NT2/D1 (cell line): ENCODE measurements at regions not wholly inside any gene's neighbourhood (a gene's known extent, or its start where the extent isn't known, plus 50 kb on each side); places are given as distances from the start of the nearest gene placed in this dataset.
"Not testable (repeated sequence)": the region's sequence is repeated elsewhere in the genome, so short reads cannot be mapped to it uniquely, and the experiment has no call there.

ENCODE experiments used
- DNase-seq: peaks from one replicate; pipeline ENCODE4 v3.0.0-alpha.2; 2011; ENCODE audit warnings: low read depth, low spot score
- H3K27me3 ChIP-seq: 2 replicates; pipeline ENCODE4 v1.6.0; 2011; ENCODE audit warnings: mild to moderate bottlenecking; ENCODE audit not compliant: insufficient read length, insufficient read depth
- H3K36me3 ChIP-seq: 2 replicates; pipeline ENCODE4 v1.6.1; 2011; ENCODE audit warnings: mild to moderate bottlenecking, low read length, mixed read lengths; ENCODE audit not compliant: insufficient read depth, insufficient read length
- H3K4me1 ChIP-seq: 2 replicates; pipeline ENCODE4 v1.5.1; 2011; ENCODE audit not compliant: insufficient read depth, insufficient read length
- H3K4me3 ChIP-seq: 2 replicates; pipeline ENCODE4 v1.5.1; 2011; ENCODE audit warnings: low read depth; ENCODE audit not compliant: insufficient read length
- H3K9ac ChIP-seq: 2 replicates; pipeline ENCODE4 v1.6.0; 2011; ENCODE audit warnings: low read depth; ENCODE audit not compliant: insufficient read length
- H3K9me3 ChIP-seq: 2 replicates; pipeline ENCODE4 v1.5.1; 2011; ENCODE audit warnings: mild to moderate bottlenecking, low read length; ENCODE audit not compliant: insufficient read depth
- SUZ12 ChIP-seq: IDR thresholded peaks from 2 replicates; pipeline ENCODE4 v1.6.1; 2011; ENCODE audit not compliant: insufficient read length, insufficient read depth; ENCODE audit errors: extremely low read depth
- YY1 ChIP-seq: IDR thresholded peaks from 2 replicates; pipeline ENCODE4 v1.6.1; 2011; ENCODE audit not compliant: insufficient read length, insufficient read depth
- ZNF274 ChIP-seq: IDR thresholded peaks from 2 replicates; pipeline ENCODE4 v1.6.1; 2011; ENCODE audit warnings: mild to moderate bottlenecking, low read depth, low read length

DNA sequence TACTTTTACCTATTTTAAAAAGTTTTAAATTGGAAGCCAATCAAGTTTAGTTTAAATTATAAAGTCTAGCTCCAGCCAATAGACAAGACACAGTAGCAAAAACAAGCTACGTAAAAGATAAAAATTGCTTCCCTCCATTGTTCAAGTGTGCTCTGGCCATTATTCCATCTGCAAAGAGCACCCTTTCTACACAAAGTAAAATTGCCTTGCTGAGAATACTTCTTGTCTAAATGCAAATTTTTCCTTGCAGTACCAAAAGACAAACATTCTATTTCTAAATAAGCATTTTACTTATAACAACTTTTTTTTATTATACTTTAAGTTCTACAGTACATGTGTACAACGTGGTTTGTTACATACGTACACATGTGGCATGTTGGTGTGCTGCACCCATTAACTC is 75.9 kb upstream of the ZNF746 start:
- Histone ChIP-seq H3K9me3 (peaks cover 25% of the 10 kb centered on the region), H3K9ac (no peak overlapping the region), H3K4me1 (no peaks in the 10 kb centered on the region), H3K4me3 (no peak overlapping the region), H3K27me3 (no peaks in the 10 kb centered on the region), H3K36me3 (peaks cover under 1% of the 10 kb centered on the region)
- TF ChIP-seq SUZ12 (no peak), ZNF274 (no peak), YY1 (no peak)
- no peak for DNase-seq

DNA sequence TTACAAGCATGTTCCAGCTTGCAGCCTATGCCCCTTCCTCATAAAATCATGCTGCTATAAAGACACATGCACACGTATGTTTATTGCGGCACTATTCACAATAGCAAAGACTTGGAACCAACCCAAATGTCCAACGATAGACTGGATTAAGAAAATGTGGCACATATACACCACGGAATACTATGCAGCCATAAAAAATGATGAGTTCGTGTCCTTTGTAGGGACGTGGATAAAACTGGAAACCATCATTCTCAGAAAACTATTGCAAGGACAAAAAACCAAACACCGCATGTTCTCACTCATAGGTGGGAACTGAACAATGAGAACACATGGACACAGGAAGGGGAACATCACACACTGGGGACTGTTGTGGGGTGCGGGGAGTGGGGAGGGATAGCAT is 75.3 kb upstream of the ZNF746 start:
- DNase-seq, H3K4me3 ChIP-seq, H3K4me1 ChIP-seq, H3K9ac ChIP-seq, H3K36me3 ChIP-seq, H3K27me3 ChIP-seq: not testable (repeated sequence)
- peaks cover 31% of the 10 kb centered on the region for H3K9me3 ChIP-seq

DNA sequence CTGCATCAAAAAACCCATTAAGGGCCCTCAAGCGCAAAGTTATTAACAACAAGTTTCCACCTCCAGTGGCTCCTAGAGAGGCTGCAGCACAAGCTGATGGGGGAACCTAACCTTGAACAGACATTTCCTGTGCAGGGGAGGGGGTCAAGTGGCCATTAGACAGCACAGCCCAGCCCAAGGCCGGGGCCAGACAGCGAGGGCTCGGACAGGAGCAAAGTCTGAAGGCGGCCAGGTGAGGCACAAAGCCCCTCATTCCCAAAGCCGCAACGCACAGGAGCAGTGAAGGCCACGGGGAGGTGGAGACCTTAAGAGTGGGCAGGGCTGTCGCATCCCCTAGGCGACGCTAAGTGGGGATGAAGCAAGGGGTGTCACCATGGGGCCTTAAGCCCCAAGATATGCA is 73.2 kb upstream of the ZNF746 start:
- no peak for DNase-seq
- no peak for TF ChIP-seq ZNF274
- TF ChIP-seq SUZ12: no peak
- TF ChIP-seq YY1: no peak
- H3K36me3 ChIP-seq: peaks cover 20% of the 10 kb centered on the region
- no peak overlapping the region for H3K4me3 ChIP-seq
- no peaks in the 10 kb centered on the region for H3K27me3 ChIP-seq
- H3K9me3 ChIP-seq: peaks cover 33% of the 10 kb centered on the region
- no peak overlapping the region for H3K9ac ChIP-seq
- no peaks in the 10 kb centered on the region for H3K4me1 ChIP-seq

DNA sequence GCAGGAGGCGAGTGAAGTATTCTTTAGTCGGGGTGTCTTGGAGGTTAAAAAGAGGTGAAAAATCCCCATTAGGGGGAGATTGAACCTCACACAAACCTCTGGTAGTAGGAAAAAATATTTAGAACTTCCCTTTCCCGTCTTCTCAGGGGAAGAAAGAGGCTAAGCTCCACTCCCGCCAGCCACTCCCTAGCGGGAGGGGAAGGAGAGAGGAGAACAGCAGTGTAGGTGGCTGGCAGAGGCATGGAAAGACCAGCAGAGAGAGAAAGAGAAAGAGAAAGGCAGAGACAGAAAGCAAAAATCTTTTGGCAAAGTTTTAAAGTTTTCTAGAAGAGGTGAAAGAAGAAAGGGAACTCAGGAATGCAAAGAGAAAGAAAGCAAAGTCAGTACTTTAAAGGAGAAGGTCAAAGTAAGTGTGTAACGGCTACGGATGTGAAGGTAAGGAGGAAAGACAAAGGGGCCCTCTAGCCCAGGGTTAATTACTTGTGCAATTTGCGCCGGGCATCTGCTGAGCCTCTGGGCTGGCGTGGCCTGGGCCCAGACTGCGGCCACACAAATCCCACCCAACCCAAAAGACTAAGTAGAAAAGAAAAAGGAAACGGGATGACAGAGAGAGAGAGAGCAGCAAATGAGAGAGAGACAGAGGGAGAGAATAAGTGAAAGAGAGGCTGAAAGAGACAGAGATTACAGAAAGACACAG is 72.3 kb upstream of the ZNF746 start:
- TF ChIP-seq ZNF274 (no peak), YY1 (no peak), SUZ12 (no peak)
- Histone ChIP-seq H3K36me3 (peaks cover 20% of the 10 kb centered on the region), H3K4me3 (no peak overlapping the region), H3K9ac (no peak overlapping the region), H3K27me3 (no peaks in the 10 kb centered on the region), H3K9me3 (peaks cover 33% of the 10 kb centered on the region), H3K4me1 (no peaks in the 10 kb centered on the region)
- DNase-seq: no peak

DNA sequence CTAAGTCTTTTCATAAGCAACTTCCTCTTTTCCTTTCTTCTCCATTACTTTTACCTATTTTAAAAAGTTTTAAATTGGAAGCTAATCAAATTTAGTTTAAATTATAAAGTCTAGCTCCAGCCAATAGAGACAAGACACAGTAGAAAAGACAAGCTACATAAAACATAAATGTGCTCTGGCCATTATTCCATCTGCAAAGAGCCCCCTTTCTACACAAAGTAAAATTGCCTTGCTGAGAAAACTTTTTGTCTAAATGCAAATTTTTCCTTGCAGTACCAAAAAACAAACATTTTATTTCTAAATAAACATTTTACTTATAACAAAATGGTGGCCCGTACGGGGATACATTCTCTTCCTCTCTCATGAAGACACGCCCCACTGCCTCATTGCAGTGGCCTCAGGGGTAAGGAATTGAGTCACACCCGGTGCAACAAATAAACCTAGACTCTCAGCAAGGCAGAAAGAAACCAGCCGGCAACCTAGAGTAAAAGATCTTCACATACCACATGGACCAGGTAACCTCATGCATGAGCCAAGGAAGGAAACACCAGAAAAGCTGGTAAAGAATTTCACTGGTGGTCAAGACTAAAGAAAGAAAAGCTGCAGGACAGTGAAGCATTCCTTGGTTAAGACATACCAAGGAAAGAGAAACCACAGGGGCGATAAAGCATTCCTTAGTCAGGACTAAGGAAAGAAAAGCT is 71.6 kb upstream of the ZNF746 start:
- Histone ChIP-seq H3K9ac (no peak overlapping the region), H3K4me1 (no peaks in the 10 kb centered on the region), H3K36me3 (peaks cover 20% of the 10 kb centered on the region), H3K27me3 (no peaks in the 10 kb centered on the region), H3K4me3 (no peak overlapping the region), H3K9me3 (peaks cover 33% of the 10 kb centered on the region)
- DNase-seq: no peak
- no peak for TF ChIP-seq SUZ12
- TF ChIP-seq YY1: no peak
- no peak for TF ChIP-seq ZNF274

DNA sequence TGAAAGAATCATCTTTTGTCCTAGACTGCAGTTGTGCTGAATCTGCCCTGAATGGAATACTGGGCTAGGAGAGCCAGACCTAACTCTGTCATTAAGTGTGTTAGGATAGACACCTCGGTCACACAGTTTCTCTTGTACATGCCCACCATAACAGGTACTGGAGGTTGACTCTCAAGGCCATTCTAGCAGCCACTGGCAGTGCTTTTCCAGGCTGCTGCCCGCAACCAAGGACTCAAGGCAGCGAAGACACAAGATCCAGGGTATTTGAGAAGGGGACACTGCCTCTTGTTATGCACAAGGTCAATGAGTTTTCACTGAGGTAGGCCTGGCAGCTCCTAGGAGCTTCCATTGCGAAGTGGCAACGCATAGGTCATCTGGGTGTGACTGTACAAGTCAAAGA is 70.6 kb upstream of the ZNF746 start:
- Histone ChIP-seq H3K9ac (no peak overlapping the region), H3K9me3 (peaks cover 26% of the 10 kb centered on the region), H3K27me3 (no peaks in the 10 kb centered on the region), H3K4me1 (no peaks in the 10 kb centered on the region), H3K36me3 (peaks cover 20% of the 10 kb centered on the region), H3K4me3 (no peak overlapping the region)
- no peak for TF ChIP-seq SUZ12
- TF ChIP-seq YY1: no peak
- no peak for TF ChIP-seq ZNF274
- no peak for DNase-seq

DNA sequence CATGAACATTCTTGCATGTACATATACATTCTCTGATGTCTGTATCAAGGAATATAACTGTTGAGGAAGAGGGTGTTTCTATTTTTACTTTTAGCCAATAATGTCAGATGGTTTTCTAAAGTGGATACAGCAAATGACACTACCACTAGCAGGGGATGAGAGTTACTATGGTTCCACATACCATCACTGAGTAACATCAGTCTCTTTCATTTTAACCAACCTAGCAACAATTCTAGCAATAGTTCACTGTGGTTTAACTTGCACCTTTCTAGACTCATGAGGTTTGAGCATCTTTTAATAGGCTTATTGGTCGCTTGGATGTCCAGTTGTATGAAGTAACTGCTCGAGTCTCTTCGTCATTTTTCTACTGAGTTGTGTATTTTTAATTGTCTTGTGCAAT is 68.5 kb upstream of the ZNF746 start:
- H3K9ac ChIP-seq: no peak overlapping the region
- no peak for DNase-seq
- TF ChIP-seq SUZ12: no peak
- TF ChIP-seq ZNF274: no peak
- H3K4me3 ChIP-seq: no peak overlapping the region
- peaks cover 26% of the 10 kb centered on the region for H3K9me3 ChIP-seq
- peaks cover 25% of the 10 kb centered on the region for H3K36me3 ChIP-seq
- H3K4me1 ChIP-seq: no peaks in the 10 kb centered on the region
- no peaks in the 10 kb centered on the region for H3K27me3 ChIP-seq

DNA sequence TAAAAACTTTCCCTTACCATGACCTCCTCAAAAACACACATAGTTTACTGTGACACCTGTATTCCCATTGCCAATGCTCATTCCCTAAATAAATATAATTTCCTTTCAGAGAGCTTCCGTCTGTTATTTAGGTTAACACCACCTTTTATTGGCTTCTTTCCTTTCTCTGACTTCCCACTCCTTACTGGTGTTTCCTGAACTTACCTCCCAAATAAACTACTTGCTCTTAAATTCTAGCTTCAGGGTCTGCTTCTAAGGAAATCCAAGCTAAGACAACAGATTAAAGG is 67.4 kb upstream of the ZNF746 start:
- H3K27me3 ChIP-seq: no peaks in the 10 kb centered on the region
- H3K36me3 ChIP-seq: peaks cover 31% of the 10 kb centered on the region
- TF ChIP-seq SUZ12 (no peak), ZNF274 (no peak), YY1 (no peak)

More for the DNA sequence above, 67.4 kb upstream of the ZNF746 start:
- DNase-seq: no peak
- H3K4me3 ChIP-seq: no peak overlapping the region
- no peak overlapping the region for H3K9ac ChIP-seq
- H3K4me1 ChIP-seq: no peaks in the 10 kb centered on the region
- peaks cover 23% of the 10 kb centered on the region for H3K9me3 ChIP-seq
